Natural killer cell treated with Interleukin-12 subunit alpha and Interleukin-12 subunit beta and Interleukin-15 and Interleukin-18, amount 100 ng/mL, for 72 hours (primary cell): ENCODE measurements at regions not wholly inside any gene's neighbourhood (a gene's known extent, or its start where the extent isn't known, plus 50 kb on each side); places are given as distances from the start of the nearest gene placed in this dataset.

Source experiments
- ATAC-seq, 2 donors: fragments of 150-1000 bp; cut with Tn5 transposase in 1 of 2; sonication (Bioruptor Pico), chemical (Tn5 transposase) in 1 of 2; 2 replicates each; pipeline ENCODE4 v1.10.0; 2021
- DNase-seq: peaks from one replicate; pipeline ENCODE4 v3.0.0; 2022; ENCODE audit warnings: low spot score
- H3K27ac Mint-ChIP-seq, 2 donors: 1 replicate in 1 of 2; 2 replicates in 1 of 2; pipeline ENCODE4 v1.8.0; 2022; ENCODE audit warnings: mixed read lengths in 2 of 2, mild to moderate bottlenecking in 1 of 2, moderate library complexity in 1 of 2
- H3K27me3 Mint-ChIP-seq, 2 donors: 1 replicate in 1 of 2; 2 replicates in 1 of 2; pipeline ENCODE4 v1.8.0; 2022; ENCODE audit warnings: mixed read lengths in 2 of 2
- H3K36me3 Mint-ChIP-seq: one replicate; pipeline ENCODE4 v1.8.0; 2022; ENCODE audit warnings: mixed read lengths
- H3K4me1 Mint-ChIP-seq, 2 donors: 1 replicate in 1 of 2; 2 replicates in 1 of 2; pipeline ENCODE4 v1.8.0; 2022; ENCODE audit warnings: low read depth in 2 of 2, mixed read lengths in 2 of 2, mild to moderate bottlenecking in 1 of 2
- H3K4me3 Mint-ChIP-seq: one replicate; pipeline ENCODE4 v1.8.0; 2022; ENCODE audit warnings: mixed read lengths
- H3K9me3 Mint-ChIP-seq: 2 replicates; pipeline ENCODE4 v1.8.0; 2022; ENCODE audit warnings: mixed read lengths

DNA sequence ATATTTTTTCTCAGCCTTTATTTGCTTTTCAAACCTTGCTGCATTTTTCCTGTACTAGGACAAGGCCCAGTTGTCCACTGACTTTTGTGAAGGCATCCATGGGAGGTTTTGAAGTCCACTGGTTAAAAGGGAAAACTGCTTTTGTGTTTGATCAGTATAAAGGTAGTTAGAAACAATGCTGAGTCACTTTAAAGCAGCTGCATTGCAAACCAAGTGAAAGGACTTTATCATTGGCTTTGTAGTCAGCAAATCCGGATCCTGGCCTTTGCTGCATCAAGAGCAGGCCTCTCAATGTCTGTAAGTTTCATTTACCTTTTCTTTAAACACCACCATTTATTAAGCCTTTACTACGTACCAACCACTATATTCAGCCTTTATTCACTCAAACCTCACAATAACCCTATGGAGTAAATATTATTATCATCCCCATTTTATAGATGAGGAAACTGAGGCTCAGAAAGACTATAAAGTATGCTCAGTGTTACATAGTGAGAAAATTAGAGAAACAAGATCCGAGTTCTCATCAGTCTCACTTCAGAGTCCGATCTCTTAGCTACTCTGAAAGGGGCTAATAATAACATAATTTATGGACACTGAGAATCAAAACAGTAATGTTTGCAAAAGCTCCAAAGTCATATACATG, 60.6 kb upstream of the HSD17B12 start:
- Mint-ChIP-seq H3K27ac (no peak overlapping the region), H3K4me1 (no peaks in the 10 kb centered on the region), H3K27me3 (peaks cover 22 to 49% of the 10 kb centered on the region in 2 donors), H3K4me3 (no peak overlapping the region), H3K36me3 (peaks cover 11% of the 10 kb centered on the region), H3K9me3 (peaks cover 6% of the 10 kb centered on the region)
- DNase-seq (no peak), ATAC-seq (no peak)

DNA sequence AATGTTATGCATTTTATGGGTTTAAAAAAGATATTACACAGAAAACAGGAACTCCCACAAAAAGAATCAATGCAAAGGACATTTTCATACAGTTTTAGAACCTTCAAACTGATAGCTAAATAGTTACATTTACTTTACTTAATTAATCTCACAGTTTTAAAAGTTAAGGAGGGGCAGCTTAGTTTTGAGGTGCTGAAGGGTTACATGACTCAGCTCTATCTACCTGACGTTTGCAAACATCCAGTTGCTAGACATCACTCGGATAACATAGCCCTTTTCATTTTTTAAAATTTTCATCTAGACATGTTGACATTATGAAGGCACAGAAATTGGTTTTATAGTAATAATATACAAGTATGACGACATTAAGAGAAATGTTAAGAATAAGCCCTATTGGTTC, 53.7 kb upstream of the HSD17B12 start:
- Mint-ChIP-seq H3K4me3 (no peak overlapping the region), H3K36me3 (no peaks in the 10 kb centered on the region), H3K27ac (no peak overlapping the region), H3K27me3 (peaks cover 17 to 38% of the 10 kb centered on the region in 2 donors), H3K9me3 (no peaks in the 10 kb centered on the region), H3K4me1 (no peaks in the 10 kb centered on the region)
- DNase-seq (no peak), ATAC-seq (no peak)
